Ovary (tissue), 3 donors: ENCODE measurements at regions not wholly inside any gene's neighbourhood (a gene's known extent, or its start where the extent isn't known, plus 50 kb on each side); places are given as distances from the start of the nearest gene placed in this dataset.

Experiments used
- EP300 ChIP-seq: sonication (generic); formaldehyde crosslinking; IDR thresholded peaks from one replicate; pipeline ENCODE4 v1.6.1; 2017; ENCODE audit warnings: antibody characterized with exemption
- POLR2A ChIP-seq: fragments of 450-650 bp; IDR thresholded peaks from one replicate; pipeline ENCODE4 v1.6.1; 2017; ENCODE audit warnings: antibody characterized with exemption, mild to moderate bottlenecking, moderate library complexity
- TF ChIP-seq, protein P1 (sequence below), 3 donors: fragments of 450-650 bp in 2 of 3; fragments of 200-600 bp in 1 of 3; IDR thresholded peaks; one replicate each; pipeline versions ENCODE4 v1.5.1 to v1.8.0; 2016 to 2022; ENCODE audit warnings: antibody characterized with exemption in 3 of 3, mild to moderate bottlenecking in 1 of 3
- donor health status: DM: no; HTN: no; CAD: no.

DNA sequence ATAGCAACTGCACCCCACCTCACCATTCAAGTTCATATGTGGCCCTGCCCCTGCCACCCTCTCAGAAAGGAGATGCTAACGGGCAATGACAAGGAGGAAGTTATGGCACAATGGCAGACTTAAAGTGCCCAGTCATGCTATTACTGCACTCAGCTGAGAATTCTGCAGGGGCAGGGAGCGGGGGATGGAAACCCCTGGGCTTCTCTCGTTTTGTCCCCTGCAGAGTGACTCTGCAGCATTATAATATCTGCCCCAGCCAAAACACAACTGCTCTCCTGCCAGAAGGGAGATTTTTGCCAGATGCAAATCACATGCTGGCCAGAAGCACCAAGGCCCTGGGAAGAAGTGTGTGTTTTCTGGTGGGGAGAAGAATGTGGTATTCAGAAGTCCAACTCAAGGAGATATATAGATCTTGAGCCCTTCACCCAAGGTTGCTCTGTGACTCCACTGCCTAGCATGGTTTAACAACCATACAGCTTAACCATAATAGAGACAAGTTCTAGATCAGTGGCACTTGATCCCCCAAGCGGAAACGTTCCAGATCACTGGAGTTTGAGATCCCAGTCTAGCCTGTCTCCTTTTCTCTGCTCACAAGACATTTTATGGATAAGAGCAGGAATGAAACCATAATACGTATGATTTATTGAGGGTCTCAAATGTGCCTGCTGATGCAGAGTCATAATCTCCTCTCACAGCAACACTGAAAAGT is 207.0 kb upstream of the MAP3K1 start:
- TF ChIP-seq, protein P1, sequence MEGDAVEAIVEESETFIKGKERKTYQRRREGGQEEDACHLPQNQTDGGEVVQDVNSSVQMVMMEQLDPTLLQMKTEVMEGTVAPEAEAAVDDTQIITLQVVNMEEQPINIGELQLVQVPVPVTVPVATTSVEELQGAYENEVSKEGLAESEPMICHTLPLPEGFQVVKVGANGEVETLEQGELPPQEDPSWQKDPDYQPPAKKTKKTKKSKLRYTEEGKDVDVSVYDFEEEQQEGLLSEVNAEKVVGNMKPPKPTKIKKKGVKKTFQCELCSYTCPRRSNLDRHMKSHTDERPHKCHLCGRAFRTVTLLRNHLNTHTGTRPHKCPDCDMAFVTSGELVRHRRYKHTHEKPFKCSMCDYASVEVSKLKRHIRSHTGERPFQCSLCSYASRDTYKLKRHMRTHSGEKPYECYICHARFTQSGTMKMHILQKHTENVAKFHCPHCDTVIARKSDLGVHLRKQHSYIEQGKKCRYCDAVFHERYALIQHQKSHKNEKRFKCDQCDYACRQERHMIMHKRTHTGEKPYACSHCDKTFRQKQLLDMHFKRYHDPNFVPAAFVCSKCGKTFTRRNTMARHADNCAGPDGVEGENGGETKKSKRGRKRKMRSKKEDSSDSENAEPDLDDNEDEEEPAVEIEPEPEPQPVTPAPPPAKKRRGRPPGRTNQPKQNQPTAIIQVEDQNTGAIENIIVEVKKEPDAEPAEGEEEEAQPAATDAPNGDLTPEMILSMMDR (IDR thresholded peaks at IDR 0.05) = no peak
- TF ChIP-seq POLR2A = no peak
- no peak for TF ChIP-seq EP300
